ENCODE measurements at regions not wholly inside any gene's neighbourhood (a gene's known extent, or its start where the extent isn't known, plus 50 kb on each side); places are given as distances from the start of the nearest gene placed in this dataset.

DNA sequence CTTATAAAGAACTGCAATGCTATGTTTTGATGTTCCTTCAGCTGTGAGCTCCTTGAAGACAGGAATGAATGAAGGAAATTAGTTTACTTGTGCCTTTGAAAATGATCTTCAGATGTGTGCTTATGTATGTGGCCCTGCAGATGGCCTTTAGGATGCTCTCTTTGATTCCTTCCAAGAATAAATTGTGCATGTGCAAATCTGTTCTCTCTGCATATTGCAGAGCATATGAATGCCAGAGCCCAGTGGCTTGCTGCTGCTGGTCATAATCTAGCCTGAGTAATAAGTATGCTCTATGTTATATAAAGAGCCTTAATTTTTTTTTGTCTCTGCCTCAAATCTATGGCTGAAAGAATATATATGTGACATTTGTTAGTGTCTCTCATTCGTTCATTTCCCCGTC, 341.9 kb upstream of the NOVA1 start:
- TF ChIP-seq POLR2A (IDR thresholded peaks at IDR 0.05; ENCODE audit: low read length) (no peak), GATA1 (IDR thresholded peaks at IDR 0.05; ENCODE audit: low read depth, low read length) (no peak)
